IPS-15b (cell line): ENCODE measurements at regions not wholly inside any gene's neighbourhood (a gene's known extent, or its start where the extent isn't known, plus 50 kb on each side); places are given as distances from the start of the nearest gene placed in this dataset.
"Not testable (repeated sequence)": the region's sequence is repeated elsewhere in the genome, so short reads cannot be mapped to it uniquely, and the experiment has no call there.

Experiments used
- H3K27me3 ChIP-seq: one replicate; pipeline ENCODE4 v1.6.1; 2013; ENCODE audit warnings: low read length; ENCODE audit not compliant: control insufficient read depth, insufficient read depth
- H3K36me3 ChIP-seq: one replicate; pipeline ENCODE4 v1.6.1; 2013; ENCODE audit warnings: low read length; ENCODE audit not compliant: control insufficient read depth, insufficient read depth
- H3K4me1 ChIP-seq: one replicate; pipeline ENCODE4 v1.6.1; 2013; ENCODE audit warnings: mild to moderate bottlenecking, low read length; ENCODE audit not compliant: control insufficient read depth, insufficient read depth
- H3K4me3 ChIP-seq: one replicate; pipeline ENCODE4 v1.5.1; 2013; ENCODE audit warnings: low read depth, low read length
- H3K9ac ChIP-seq: one replicate; pipeline ENCODE4 v1.6.1; 2013; ENCODE audit warnings: low read depth, mild to moderate bottlenecking, low read length
- H3K9me3 ChIP-seq: one replicate; pipeline ENCODE4 v1.6.1; 2013; ENCODE audit warnings: mild to moderate bottlenecking, low read length; ENCODE audit not compliant: control insufficient read depth, insufficient read depth

DNA sequence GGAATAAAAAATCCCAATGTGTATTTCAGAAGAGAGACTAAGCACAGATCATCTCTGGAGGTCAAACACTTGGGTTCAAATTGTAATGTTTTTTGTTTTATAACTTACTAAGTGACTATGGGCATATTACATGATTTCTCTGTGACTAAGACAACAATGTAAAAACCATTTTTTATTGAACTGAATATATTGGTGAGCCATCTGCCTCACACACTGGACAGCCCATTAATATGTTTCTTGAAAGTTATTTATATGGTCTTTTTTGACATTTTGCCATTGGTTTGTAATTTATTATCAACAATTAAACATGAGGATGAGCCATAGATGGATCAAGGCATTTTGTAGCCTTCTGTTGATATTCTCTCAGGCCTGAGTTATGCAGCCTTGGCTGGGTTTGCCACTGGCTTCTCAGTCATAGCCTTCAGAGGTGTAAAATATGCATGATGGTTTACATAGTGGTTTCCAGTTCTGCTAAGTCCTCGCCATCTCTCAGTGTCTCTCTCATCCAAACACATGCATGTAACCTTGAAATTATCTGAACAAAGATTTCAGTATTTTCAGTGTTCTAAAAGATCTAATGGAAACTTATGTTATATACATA, 997.2 kb downstream of the DIPK2A start:
- H3K4me1 ChIP-seq = no peaks in the 10 kb centered on the region
- H3K4me3 ChIP-seq = no peak overlapping the region
- no peaks in the 10 kb centered on the region for H3K9me3 ChIP-seq
- H3K36me3 ChIP-seq = no peaks in the 10 kb centered on the region
- H3K27me3 ChIP-seq = no peaks in the 10 kb centered on the region
- no peak overlapping the region for H3K9ac ChIP-seq

DNA sequence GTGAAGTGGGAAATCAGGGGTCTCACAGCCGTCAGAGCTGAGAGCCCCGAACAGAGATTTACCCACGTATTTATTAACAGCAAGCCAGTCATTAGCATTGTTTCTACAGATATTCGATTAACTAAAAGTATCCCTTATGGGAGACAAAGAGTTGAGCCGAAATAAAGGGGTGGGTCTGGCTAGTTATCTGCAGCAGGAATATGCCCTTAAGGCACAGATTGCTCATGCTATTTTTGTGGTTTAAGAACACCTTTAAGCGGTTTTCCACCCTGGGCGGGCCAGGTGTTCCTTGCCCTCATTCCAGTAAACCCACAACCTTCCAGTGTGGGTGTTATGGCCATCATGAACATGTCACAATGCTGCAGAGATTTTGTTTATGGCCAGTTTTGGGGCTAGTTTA, 1012.9 kb downstream of the DIPK2A start:
- H3K9me3 ChIP-seq, H3K27me3 ChIP-seq, H3K36me3 ChIP-seq, H3K4me1 ChIP-seq, H3K9ac ChIP-seq, H3K4me3 ChIP-seq: not testable (repeated sequence)

DNA sequence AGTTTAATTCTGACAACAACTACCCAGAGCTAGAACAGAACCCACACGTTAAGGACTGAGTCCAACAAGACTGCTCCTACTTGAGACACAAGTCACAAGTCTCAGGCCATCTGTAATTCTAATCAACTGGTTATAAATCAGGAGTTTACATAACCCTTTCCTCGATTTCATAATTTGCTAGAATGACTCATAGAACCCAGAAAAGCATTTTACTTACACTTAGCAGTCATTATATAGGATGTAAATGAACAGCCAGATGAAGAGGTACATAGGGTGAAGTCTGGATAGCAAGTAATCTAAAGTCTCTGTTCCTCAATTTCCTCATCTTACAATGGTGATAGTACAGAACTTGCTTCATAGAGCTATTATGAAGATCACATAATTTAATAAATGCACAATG, 1018.2 kb downstream of the DIPK2A start:
- Histone ChIP-seq H3K4me1 (no peaks in the 10 kb centered on the region), H3K36me3 (no peaks in the 10 kb centered on the region), H3K27me3 (no peaks in the 10 kb centered on the region), H3K9ac (no peak overlapping the region), H3K9me3 (no peaks in the 10 kb centered on the region), H3K4me3 (no peak overlapping the region)

DNA sequence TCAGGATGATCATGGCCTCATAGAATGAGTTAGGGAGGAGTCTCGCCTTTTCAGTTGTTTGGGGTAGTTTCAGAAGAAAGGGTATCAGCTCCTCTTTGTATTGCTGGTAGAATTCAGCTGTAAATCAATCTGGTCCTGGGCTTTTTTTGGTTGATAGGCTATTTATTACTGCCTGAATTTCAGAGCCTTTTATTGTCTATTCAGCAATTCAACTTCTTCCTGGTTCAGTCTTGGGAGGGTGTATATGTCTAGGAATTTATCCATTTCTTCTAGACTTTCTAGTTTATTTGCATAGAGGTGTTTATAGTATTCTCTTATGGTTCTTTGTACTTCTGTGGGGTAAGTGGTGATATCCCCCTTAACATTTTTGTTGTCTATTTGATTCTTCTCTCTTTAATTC, 1024.2 kb downstream of the DIPK2A start:
- no peak overlapping the region for H3K9ac ChIP-seq
- no peaks in the 10 kb centered on the region for H3K9me3 ChIP-seq
- no peaks in the 10 kb centered on the region for H3K36me3 ChIP-seq
- no peaks in the 10 kb centered on the region for H3K4me1 ChIP-seq
- H3K4me3 ChIP-seq = no peak overlapping the region
- no peaks in the 10 kb centered on the region for H3K27me3 ChIP-seq

DNA sequence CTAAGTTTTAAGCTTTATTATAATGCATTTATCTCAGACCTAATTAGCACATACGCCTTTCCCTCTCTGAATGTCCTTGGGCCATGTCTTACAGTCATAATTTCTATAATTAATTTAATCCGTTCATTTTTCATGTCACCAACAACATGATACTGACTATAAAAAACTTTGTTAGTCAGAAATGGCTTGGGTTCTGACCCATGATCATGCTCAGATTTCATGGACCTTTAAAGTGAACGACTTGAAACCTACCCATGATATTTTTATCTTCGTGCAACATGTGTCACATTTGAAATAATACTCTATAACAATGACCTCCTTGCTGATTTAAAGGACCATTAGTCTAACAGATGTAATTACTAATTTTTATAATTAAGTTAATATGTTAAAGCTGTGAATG, 1033.8 kb downstream of the DIPK2A start:
- H3K4me3 ChIP-seq = no peak overlapping the region
- H3K27me3 ChIP-seq = no peaks in the 10 kb centered on the region
- no peaks in the 10 kb centered on the region for H3K9me3 ChIP-seq
- no peaks in the 10 kb centered on the region for H3K36me3 ChIP-seq
- no peak overlapping the region for H3K9ac ChIP-seq
- H3K4me1 ChIP-seq = no peaks in the 10 kb centered on the region

DNA sequence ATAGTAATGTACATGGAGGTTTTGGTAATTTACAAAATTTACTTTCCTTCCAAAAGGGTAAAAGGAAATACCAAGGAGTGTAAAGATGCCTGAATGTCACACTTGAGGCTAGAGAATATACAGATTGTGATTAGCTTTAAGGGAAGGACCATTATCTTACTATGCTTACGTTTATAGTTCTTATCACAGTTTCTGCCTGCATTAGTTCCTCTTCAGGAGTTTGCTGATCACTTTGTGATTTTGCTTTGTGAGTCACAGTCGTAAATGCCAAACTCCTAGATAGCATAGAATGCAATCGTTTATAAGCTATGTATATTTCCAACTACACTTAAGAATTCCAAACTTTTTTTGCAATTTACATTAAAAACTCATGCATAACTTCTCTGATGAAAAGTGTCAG, 1034.6 kb downstream of the DIPK2A start:
- H3K4me1 ChIP-seq = no peaks in the 10 kb centered on the region
- no peak overlapping the region for H3K4me3 ChIP-seq
- no peak overlapping the region for H3K9ac ChIP-seq
- H3K36me3 ChIP-seq = no peaks in the 10 kb centered on the region
- H3K9me3 ChIP-seq = no peaks in the 10 kb centered on the region
- H3K27me3 ChIP-seq = no peaks in the 10 kb centered on the region

DNA sequence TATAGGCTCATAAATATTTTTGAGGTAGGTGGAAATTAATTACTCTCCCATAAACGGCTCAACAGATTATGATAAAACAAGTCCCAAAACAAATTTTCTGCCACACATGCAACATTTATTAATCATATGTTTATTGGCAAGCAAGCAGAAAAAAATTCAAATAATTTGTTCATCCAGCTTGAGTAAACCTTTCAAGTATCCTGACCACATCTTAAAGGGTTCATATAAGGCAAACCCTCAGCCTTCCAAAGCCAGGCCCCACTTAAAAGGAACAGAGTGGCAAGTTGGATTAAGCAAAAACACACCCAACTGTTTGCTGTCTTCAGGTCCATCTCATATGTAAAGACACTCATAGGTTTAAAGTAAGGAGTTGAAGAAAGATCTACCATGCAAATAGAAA, 1042.3 kb downstream of the DIPK2A start:
- Histone ChIP-seq H3K9ac (no peak overlapping the region), H3K4me1 (no peaks in the 10 kb centered on the region)

DNA sequence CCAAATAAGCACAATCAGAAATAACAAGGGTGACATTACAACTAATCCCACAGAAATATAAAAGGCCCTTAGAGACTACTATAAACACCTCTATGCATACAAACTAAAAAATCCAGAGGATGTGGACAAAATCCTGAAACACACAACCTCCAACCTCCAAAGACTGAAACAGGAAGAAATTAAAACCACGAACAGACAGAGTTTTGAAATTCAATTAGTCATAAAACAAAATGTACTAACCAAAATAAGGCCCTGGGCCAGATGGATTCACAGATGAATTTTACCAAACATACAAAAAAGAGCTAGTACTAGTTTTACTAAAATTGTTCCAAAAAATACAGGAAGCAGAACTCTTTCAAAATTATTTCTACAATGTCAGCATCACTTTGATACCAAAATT, 1043.6 kb downstream of the DIPK2A start:
- H3K9ac ChIP-seq = no peak overlapping the region
- no peaks in the 10 kb centered on the region for H3K27me3 ChIP-seq
- no peaks in the 10 kb centered on the region for H3K36me3 ChIP-seq
- H3K4me3 ChIP-seq = no peak overlapping the region
- no peaks in the 10 kb centered on the region for H3K9me3 ChIP-seq
- no peaks in the 10 kb centered on the region for H3K4me1 ChIP-seq

More for the DNA sequence above, 1042.3 kb downstream of the DIPK2A start:
- no peaks in the 10 kb centered on the region for H3K27me3 ChIP-seq
- no peak overlapping the region for H3K4me3 ChIP-seq
- H3K9me3 ChIP-seq = no peaks in the 10 kb centered on the region
- no peaks in the 10 kb centered on the region for H3K36me3 ChIP-seq

DNA sequence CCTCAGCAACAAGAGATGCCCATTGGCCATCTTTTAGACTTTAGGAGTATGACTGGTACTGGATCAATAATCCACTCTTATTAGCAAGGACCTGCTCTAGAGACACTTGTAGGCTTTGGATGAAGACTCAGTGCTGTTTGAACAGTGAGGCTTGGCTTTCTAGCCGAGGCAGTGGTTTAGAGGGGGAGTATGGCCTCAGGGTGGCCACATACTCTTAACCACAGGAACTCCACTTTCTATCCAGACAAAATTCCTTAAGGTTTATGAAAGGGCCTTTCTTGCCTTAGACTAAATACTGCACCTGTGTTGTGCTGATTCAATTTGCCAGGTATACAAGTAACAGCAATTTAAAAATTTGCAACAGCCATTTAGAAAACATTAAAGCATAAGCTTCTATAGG, 1046.3 kb downstream of the DIPK2A start:
- Histone ChIP-seq H3K4me3 (no peak overlapping the region), H3K9me3 (no peaks in the 10 kb centered on the region), H3K27me3 (no peaks in the 10 kb centered on the region), H3K9ac (no peak overlapping the region), H3K4me1 (no peaks in the 10 kb centered on the region), H3K36me3 (no peaks in the 10 kb centered on the region)

DNA sequence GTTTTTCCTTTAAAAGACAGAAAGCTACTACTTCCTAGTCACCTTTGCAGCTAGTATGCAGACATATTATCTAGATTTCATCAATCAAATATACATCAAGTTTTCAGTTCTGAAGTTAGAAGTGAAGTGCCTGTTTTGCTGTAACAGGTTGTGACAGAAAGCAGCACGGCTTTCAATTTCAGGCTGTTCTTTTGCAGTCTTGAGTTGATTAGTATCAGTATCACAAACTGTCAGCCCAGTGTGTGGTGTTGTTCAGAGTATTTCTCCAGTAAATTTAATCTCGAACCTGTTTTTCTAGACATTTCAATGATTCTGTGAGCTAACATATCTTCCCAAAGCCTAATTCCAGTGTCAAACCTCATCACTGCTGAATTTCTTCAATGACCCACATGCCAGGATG, 1050.8 kb downstream of the DIPK2A start:
- Histone ChIP-seq H3K36me3 (no peaks in the 10 kb centered on the region), H3K27me3 (no peaks in the 10 kb centered on the region), H3K4me3 (no peak overlapping the region), H3K4me1 (no peaks in the 10 kb centered on the region), H3K9me3 (no peaks in the 10 kb centered on the region), H3K9ac (no peak overlapping the region)

DNA sequence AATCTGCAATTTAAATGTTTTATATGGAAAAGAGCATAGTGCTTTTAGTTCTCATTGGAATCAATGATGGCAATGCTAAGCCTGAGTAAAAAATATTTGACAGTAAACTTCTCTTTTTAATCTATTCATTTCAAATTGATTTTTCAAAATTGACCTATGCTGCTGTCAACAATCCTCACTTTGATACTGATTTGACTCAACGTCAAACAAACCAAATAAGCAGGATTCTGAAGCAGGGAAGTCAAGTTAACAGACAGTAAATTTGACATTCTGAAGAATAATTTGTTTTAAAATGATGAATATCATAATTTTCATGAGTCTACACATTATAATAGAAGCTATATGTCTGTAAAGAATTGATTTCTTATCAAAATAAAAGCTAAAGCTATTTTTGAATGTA, 1053.1 kb downstream of the DIPK2A start:
- no peaks in the 10 kb centered on the region for H3K4me1 ChIP-seq
- no peak overlapping the region for H3K4me3 ChIP-seq
- no peaks in the 10 kb centered on the region for H3K9me3 ChIP-seq
- H3K9ac ChIP-seq = no peak overlapping the region
- no peaks in the 10 kb centered on the region for H3K36me3 ChIP-seq
- no peaks in the 10 kb centered on the region for H3K27me3 ChIP-seq

DNA sequence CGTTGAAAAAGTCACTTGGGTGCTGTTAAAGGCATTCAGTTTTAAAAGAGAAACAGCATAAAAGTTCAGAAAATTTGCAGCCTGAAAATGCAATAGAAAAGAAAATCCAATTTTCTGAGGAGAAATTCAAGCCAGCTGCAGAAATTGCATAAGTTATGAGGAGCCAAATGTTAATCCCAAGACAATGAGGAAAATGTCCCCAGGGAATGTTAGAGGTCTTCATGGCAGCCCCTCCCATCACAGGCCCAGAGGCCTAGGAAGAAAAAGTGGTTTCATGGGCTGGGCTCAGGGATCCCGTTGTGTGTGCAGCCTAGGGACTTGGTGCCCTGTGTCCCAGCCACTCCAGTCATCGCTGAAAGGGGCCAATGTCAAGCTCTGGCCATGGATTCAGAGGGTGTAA, 1055.6 kb downstream of the DIPK2A start:
- H3K4me1 ChIP-seq, H3K27me3 ChIP-seq, H3K36me3 ChIP-seq, H3K9me3 ChIP-seq, H3K9ac ChIP-seq, H3K4me3 ChIP-seq: not testable (repeated sequence)

DNA sequence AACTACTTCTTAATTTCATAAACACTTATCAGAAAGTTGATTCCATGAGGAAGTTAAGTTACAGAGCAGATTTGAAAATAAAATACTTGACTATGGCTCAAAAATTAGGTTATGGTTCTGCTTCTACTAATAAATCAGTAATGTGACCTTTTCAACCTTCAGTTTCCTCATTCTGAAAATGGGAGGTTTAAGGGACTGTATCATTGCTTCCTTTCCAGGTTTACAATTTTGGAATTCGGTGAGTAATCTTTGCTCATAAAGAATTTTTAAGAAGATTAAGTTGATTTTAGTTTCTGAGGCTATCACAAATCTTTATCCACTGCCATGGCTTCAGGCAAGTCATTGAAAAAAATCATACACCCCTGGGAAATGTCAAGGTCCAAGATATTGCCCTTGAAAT, 1061.2 kb downstream of the DIPK2A start:
- Histone ChIP-seq H3K4me1 (no peaks in the 10 kb centered on the region), H3K9ac (no peak overlapping the region), H3K4me3 (no peak overlapping the region), H3K36me3 (no peaks in the 10 kb centered on the region), H3K9me3 (no peaks in the 10 kb centered on the region), H3K27me3 (no peaks in the 10 kb centered on the region)
